CD14-positive monocyte (primary cell): ENCODE measurements at regions not wholly inside any gene's neighbourhood (a gene's known extent, or its start where the extent isn't known, plus 50 kb on each side); places are given as distances from the start of the nearest gene placed in this dataset.
"Not testable (repeated sequence)": the region's sequence is repeated elsewhere in the genome, so short reads cannot be mapped to it uniquely, and the experiment has no call there.

ENCODE experiments used
- DNase-seq, 3 donors: peaks; one replicate each; pipeline ENCODE4 v3.0.0-alpha.2; 2011 to 2022
- H2AFZ ChIP-seq: 2 replicates; pipeline ENCODE4 v1.6.0; 2012; ENCODE audit warnings: mild to moderate bottlenecking, low read depth, low read length, inconsistent platforms; ENCODE audit not compliant: insufficient read depth, poor library complexity, severe bottlenecking
- H3K27ac ChIP-seq, 2 donors: 1 replicate in 1 of 2; 2 replicates in 1 of 2; pipeline ENCODE4 v1.5.1; 2012 to 2013; ENCODE audit warnings: low read length in 2 of 2, control low read depth in 1 of 2, inconsistent platforms in 1 of 2, low read depth in 1 of 2, mild to moderate bottlenecking in 1 of 2
- H3K27me3 ChIP-seq, 2 donors: one replicate each; pipeline versions ENCODE4 v1.6.0 to v1.6.1; 2011 to 2013; ENCODE audit warnings: low read length in 2 of 2; ENCODE audit not compliant: control insufficient read depth in 2 of 2, insufficient read depth in 2 of 2
- H3K36me3 ChIP-seq, 2 donors: replicated peaks in 1 of 2; 1 replicate in 1 of 2; 2 replicates in 1 of 2; pipeline versions ENCODE4 v1.5.1 to v1.6.1; 2012 to 2013; ENCODE audit warnings: low read length in 2 of 2, control low read depth in 1 of 2, inconsistent platforms in 1 of 2, mild to moderate bottlenecking in 1 of 2; ENCODE audit not compliant: insufficient read depth in 2 of 2, control insufficient read depth in 1 of 2
- H3K4me1 ChIP-seq, 2 donors: 1 replicate in 1 of 2; 2 replicates in 1 of 2; pipeline versions ENCODE4 v1.5.1 to v1.6.1; 2012 to 2013; ENCODE audit warnings: low read length in 2 of 2, control low read depth in 1 of 2, inconsistent platforms in 1 of 2, mild to moderate bottlenecking in 1 of 2, moderate library complexity in 1 of 2; ENCODE audit not compliant: insufficient read depth in 2 of 2, control insufficient read depth in 1 of 2
- H3K4me2 ChIP-seq: replicated peaks from 2 replicates; pipeline ENCODE3; 2012; ENCODE audit warnings: low read length, moderate library complexity, mild to moderate bottlenecking; ENCODE audit not compliant: poor library complexity, severe bottlenecking; ENCODE audit errors: extremely low read depth
- H3K4me3 ChIP-seq, 3 experiments: fragments of 200-600 bp in 1 of 3; sonication (generic) in 1 of 3; replicated peaks in 1 of 3; 1 replicate in 2 of 3; 2 replicates in 1 of 3; pipeline ENCODE4 v1.5.1; 2011 to 2013; ENCODE audit warnings: low read length in 3 of 3, mild to moderate bottlenecking in 3 of 3, control low read depth in 2 of 3, low read depth in 2 of 3, inconsistent platforms in 1 of 3, moderate library complexity in 1 of 3
- H3K79me2 ChIP-seq: 2 replicates; pipeline ENCODE4 v1.6.0; 2012; ENCODE audit warnings: mild to moderate bottlenecking, control low read depth, inconsistent platforms, low read length, moderate library complexity; ENCODE audit not compliant: insufficient read depth
- H3K9ac ChIP-seq: 2 replicates; pipeline ENCODE4 v1.6.0; 2017; ENCODE audit warnings: low read length, mild to moderate bottlenecking; ENCODE audit not compliant: insufficient read depth, poor library complexity, severe bottlenecking
- H3K9me3 ChIP-seq, 2 donors: replicated peaks in 1 of 2; 1 replicate in 1 of 2; 2 replicates in 1 of 2; pipeline versions ENCODE4 v1.5.1 to v1.6.1; 2012 to 2013; ENCODE audit warnings: low read length in 2 of 2, control low read depth in 1 of 2; ENCODE audit not compliant: control insufficient read depth in 1 of 2, insufficient read depth in 1 of 2
- H4K20me1 ChIP-seq: 2 replicates; pipeline ENCODE4 v1.6.0; 2012; ENCODE audit warnings: mild to moderate bottlenecking, low read length, control low read depth, moderate library complexity; ENCODE audit not compliant: insufficient read depth
- H3K27ac Mint-ChIP-seq, 7 donors: one replicate each; pipeline ENCODE4 v1.8.0; 2020; ENCODE audit warnings: mild to moderate bottlenecking in 7 of 7, mixed read lengths in 7 of 7, moderate library complexity in 6 of 7, inconsistent platforms in 2 of 7
- H3K27me3 Mint-ChIP-seq, 3 donors: one replicate each; pipeline ENCODE4 v1.8.0; 2021 to 2022; ENCODE audit warnings: low read depth in 3 of 3, mild to moderate bottlenecking in 3 of 3, mixed read lengths in 3 of 3, moderate library complexity in 3 of 3, inconsistent platforms in 1 of 3
- H3K36me3 Mint-ChIP-seq, 2 donors: one replicate each; pipeline ENCODE4 v1.8.0; 2020; ENCODE audit warnings: mixed read lengths in 2 of 2, inconsistent platforms in 1 of 2, mild to moderate bottlenecking in 1 of 2
- H3K4me1 Mint-ChIP-seq: one replicate; pipeline ENCODE4 v1.8.0; 2020; ENCODE audit warnings: mild to moderate bottlenecking, mixed read lengths
- H3K4me3 Mint-ChIP-seq, 2 donors: one replicate each; pipeline ENCODE4 v1.8.0; 2020; ENCODE audit warnings: mild to moderate bottlenecking in 2 of 2, mixed read lengths in 2 of 2, moderate library complexity in 1 of 2
- H3K9me3 Mint-ChIP-seq, 7 donors: one replicate each; pipeline ENCODE4 v1.8.0; 2020 to 2022; ENCODE audit warnings: mixed read lengths in 7 of 7, mild to moderate bottlenecking in 6 of 7, moderate library complexity in 6 of 7, inconsistent platforms in 2 of 7
- WGBS: methylation state at CpG from one replicate; pipeline ENCODE4 v1.1.5; 2013; ENCODE audit warnings: missing lambda C conversion rate; ENCODE audit not compliant: insufficient coverage; 5-methylcytosine and 5-hydroxymethylcytosine counted together
- intact Hi-C, 2 donors: fragments of 100-400 bp; cut with micrococcal nuclease; formaldehyde crosslinking; loops; one replicate each; pipeline versions ENCODE4 v1.15.0 to v1.15.1; 2023
- TF ChIP-seq, protein P1 (sequence below): fragments of 200-600 bp; IDR thresholded peaks from one replicate; pipeline ENCODE4 v1.8.0; 2022; ENCODE audit warnings: antibody characterized with exemption, mild to moderate bottlenecking

DNA sequence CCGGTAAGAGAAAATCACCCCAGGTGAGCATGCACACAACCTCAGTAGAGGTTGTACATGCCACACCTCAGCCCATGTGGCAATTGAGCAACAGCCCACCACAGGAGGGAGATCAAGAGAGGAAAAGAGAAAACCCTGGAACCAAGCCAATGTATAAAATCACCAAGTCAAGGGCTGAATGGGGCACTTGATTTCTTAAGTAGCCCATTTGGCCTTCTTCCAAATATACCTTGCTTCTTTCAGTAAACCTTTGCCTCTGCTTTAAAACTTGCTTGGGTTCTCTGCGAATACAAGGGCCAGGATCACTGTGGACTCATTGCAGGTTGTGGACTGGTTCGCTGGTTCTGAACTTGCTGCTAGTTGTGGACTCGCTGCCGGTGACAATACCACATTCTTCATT lies 1814.0 kb downstream of the PLA2G4A start:
- Mint-ChIP-seq H3K9me3 (peaks cover 0 to 2% (median 1%) of the 10 kb centered on the region in 7 donors), H3K4me3 (no peak overlapping the region), H3K27me3 (no peaks in the 10 kb centered on the region), H3K36me3 (no peaks in the 10 kb centered on the region), H3K4me1 (no peaks in the 10 kb centered on the region), H3K27ac (no peak overlapping the region)
- H3K4me1 ChIP-seq: no peaks in the 10 kb centered on the region
- no peak overlapping the region for H2AFZ ChIP-seq
- H3K79me2 ChIP-seq: no peaks in the 10 kb centered on the region
- no peaks in the 10 kb centered on the region for H3K27me3 ChIP-seq
- no peak overlapping the region for H3K4me2 ChIP-seq
- no peaks in the 10 kb centered on the region for H3K36me3 ChIP-seq
- H3K27ac ChIP-seq: no peak overlapping the region
- peaks cover 0 to 3% of the 10 kb centered on the region in 2 donors for H3K9me3 ChIP-seq
- 97% methylated on average over 5 of the region's 5 CpGs for WGBS
- TF ChIP-seq, protein P1, sequence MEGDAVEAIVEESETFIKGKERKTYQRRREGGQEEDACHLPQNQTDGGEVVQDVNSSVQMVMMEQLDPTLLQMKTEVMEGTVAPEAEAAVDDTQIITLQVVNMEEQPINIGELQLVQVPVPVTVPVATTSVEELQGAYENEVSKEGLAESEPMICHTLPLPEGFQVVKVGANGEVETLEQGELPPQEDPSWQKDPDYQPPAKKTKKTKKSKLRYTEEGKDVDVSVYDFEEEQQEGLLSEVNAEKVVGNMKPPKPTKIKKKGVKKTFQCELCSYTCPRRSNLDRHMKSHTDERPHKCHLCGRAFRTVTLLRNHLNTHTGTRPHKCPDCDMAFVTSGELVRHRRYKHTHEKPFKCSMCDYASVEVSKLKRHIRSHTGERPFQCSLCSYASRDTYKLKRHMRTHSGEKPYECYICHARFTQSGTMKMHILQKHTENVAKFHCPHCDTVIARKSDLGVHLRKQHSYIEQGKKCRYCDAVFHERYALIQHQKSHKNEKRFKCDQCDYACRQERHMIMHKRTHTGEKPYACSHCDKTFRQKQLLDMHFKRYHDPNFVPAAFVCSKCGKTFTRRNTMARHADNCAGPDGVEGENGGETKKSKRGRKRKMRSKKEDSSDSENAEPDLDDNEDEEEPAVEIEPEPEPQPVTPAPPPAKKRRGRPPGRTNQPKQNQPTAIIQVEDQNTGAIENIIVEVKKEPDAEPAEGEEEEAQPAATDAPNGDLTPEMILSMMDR: no peak
- no peak for DNase-seq
- H3K4me3 ChIP-seq: no peak overlapping the region
- intact Hi-C loops: no loop called here
- H3K9ac ChIP-seq: no peak overlapping the region
- no peaks in the 10 kb centered on the region for H4K20me1 ChIP-seq

DNA sequence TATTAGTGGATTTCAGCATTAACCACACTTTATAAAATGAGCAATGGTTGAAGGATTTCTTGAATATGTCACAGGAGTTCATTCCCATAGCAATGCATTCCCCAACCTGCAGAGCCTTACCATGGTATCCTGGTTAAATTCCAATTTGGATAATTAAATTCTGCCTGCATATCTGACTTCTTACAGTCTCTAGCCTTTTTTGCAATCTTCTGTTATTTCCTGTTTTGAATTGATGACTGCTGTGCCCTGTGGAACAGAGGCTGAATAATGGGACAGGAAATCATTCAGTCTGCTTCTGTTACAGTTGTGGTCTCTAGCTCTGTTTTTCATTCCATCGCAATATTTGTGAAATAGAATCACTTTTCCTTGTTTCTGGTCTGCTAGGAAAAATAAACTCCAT lies 1823.9 kb downstream of the PLA2G4A start:
- peaks cover 2% of the 10 kb centered on the region for H3K4me1 Mint-ChIP-seq
- Histone ChIP-seq H3K4me1 (no peaks in the 10 kb centered on the region), H3K9ac (no peak overlapping the region), H3K79me2 (no peaks in the 10 kb centered on the region), H2AFZ (no peak overlapping the region), H3K27ac (no peak overlapping the region), H3K36me3 (no peaks in the 10 kb centered on the region), H3K4me3 (no peak overlapping the region), H3K4me2 (no peak overlapping the region), H4K20me1 (no peaks in the 10 kb centered on the region), H3K27me3 (no peaks in the 10 kb centered on the region), H3K9me3 (no peaks in the 10 kb centered on the region)
- no peak overlapping the region for H3K27ac Mint-ChIP-seq
- TF ChIP-seq, protein P1: no peak
- no peak overlapping the region for H3K4me3 Mint-ChIP-seq
- WGBS: 0% methylated on average over 1 of the region's 1 CpG
- H3K36me3 Mint-ChIP-seq: no peaks in the 10 kb centered on the region
- DNase-seq: no peak
- H3K9me3 Mint-ChIP-seq: peaks cover 0 to 1% (median 0%) of the 10 kb centered on the region in 7 donors
- intact Hi-C loops: no loop called here
- H3K27me3 Mint-ChIP-seq: no peaks in the 10 kb centered on the region

DNA sequence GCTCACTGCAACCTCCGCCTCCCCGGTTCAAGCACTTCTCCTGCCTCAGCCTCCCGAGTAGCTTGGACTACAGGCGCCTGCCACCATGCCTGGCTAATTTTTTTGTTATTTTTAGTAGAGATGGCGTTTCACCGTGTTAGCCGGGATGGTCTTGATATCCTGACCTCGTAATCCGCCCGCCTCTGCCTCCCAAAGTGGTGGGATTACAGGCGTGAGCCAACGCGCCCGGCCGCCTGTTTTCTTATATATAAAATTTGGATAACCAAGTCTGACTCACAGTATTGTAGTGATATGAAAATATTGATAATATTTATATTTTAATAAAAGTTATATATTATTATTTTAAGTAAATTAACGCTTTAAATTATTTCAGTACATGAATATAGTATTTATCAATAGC lies 1821.7 kb downstream of the BRINP3 start:
- H3K4me2 ChIP-seq, H3K9ac ChIP-seq, H3K4me1 Mint-ChIP-seq, intact Hi-C loops, H3K79me2 ChIP-seq, H3K27ac ChIP-seq, H3K27me3 ChIP-seq, H3K27me3 Mint-ChIP-seq, H3K9me3 Mint-ChIP-seq, DNase-seq, H4K20me1 ChIP-seq, H3K4me3 ChIP-seq, H3K9me3 ChIP-seq, H3K4me1 ChIP-seq, H3K36me3 ChIP-seq, H3K36me3 Mint-ChIP-seq, H3K4me3 Mint-ChIP-seq, H3K27ac Mint-ChIP-seq, H2AFZ ChIP-seq: not testable (repeated sequence)
- 90% methylated on average over 6 of the region's 16 CpGs for WGBS
